CD1c-positive myeloid dendritic cell (primary cell): ENCODE measurements at regions not wholly inside any gene's neighbourhood (a gene's known extent, or its start where the extent isn't known, plus 50 kb on each side); places are given as distances from the start of the nearest gene placed in this dataset.

Experiments used
- DNase-seq: peaks from one replicate; pipeline ENCODE4 v3.0.0-alpha.2; 2016; ENCODE audit errors: extremely low spot score

GRCh38 chr11:105332171-105332570, 192.6 kb upstream of the CARD18 start:
- DNase-seq: no peak

DNA sequence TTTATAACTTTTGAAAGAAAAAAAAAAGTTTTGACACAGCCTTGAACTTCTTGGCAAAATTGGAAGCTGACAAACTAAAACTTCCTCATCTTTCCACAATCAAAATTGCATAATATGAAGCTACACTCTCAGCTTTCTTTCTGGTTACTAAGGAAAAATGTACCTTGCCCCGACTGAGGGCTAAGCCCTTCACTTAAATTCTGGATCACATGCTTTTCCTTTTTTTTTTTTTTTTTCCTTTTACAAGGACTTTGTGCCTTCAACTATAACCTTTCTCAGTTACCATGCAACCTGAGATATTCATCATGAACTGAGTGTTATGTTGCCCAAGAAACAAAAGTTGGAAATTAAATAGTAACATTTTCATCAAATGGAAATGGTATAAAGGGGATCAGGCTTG, 188.5 kb upstream of the CARD18 start:
- no peak for DNase-seq

GRCh38 chr11:105324156-105324555, 184.6 kb upstream of the CARD18 start:
- DNase-seq: no peak

DNA sequence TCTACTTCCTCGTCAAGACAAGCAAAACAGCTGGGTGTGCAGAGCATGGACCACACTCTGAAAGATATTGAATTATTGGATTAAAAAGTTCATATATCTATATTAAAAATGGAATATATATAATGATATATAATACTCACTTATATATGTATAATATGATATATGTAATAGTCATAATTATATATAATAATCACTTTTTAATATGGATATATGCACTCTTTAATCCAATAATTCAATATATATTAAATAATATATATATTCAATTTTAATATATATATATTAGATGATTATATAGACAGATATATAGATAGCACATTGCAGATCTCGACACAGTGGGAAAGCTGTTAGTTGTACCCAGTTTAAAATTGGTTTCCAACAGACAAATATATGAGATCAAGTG, 182.1 kb upstream of the CARD18 start:
- no peak for DNase-seq

DNA sequence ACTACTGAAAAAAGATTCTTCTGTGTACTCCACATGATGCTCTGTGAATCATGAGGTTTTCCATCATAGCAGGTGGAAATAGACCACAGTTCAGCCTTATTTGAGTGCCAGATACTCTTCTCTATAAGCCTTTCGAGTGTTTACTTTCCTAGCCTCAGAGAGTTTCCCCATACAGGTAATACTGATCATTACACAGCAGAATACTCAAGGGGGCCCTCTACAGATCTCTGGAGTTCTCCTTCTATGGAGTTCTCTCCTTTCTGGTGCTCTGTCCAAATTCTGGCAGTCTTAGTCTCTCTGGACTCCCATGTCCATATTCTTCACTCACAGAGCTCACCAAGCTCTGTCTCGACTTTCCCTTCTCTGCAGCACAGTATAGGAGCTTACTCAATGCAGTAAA, 175.7 kb upstream of the CARD18 start:
- no peak for DNase-seq

DNA sequence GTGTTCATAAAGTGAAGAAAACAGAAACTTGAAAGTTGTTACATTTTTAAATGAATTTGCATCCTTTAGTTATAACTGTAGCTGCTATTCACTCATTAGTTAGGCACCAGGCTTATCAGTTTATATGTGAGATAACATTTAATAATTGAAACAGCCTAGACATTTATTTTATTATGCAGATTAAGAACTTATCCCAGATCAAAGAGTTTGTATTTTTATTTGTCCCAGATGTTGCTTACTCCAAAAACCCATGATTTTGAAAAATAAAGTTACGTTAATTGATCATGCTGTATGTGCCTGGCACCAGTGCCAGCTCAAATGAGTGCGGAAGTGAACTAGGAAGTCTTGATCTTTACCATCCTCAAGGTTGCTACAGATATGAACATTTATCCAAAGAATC, 172.7 kb upstream of the CARD18 start:
- DNase-seq: no peak

- DNase-seq: no peak
These were observed 159.1 kb upstream of the CARD18 start for GRCh38 chr11:105298630-105299029.

- no peak for DNase-seq
These were observed 158.6 kb upstream of the CARD18 start for GRCh38 chr11:105298174-105298573.

DNA sequence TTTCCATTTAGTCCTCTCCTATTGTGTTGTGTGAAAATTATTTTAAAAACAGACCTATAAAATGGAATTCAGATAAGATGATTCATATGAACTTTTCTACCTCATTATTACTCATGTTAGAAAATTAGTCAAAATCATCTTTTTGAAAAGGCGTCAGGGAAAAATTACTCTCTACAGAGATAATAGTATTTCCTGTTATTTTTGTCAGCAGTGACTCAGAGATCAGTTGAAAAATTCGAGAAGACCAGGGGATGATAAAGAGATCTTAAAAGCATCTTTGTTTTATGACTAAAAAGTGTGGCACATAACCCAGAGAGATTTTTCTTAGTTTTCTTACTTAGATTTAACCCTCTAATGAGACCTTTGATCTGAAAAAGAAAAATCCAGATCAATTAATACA, 157.9 kb upstream of the CARD18 start:
- DNase-seq: no peak

DNA sequence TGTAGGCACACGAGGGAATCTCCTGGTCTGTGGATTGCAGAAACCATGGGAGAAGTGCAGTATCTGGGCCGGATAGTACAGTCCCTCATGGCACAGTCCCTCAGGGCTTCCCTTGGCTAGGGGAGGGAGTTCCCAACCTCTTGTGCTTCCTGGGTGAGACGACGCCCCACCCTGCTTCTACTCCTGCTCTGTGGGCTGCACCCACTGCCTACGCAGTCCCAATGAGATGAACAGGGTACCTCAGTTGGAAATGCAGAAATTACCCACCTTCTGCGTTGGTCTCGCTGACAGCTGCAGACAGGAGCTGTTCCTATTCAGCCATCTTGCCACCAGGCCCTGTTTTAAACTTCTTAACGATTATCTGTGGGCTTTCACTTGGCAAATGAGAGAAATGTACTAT, 157.2 kb upstream of the CARD18 start:
- DNase-seq: no peak

GRCh38 chr11:105296386-105296785, 156.8 kb upstream of the CARD18 start:
- DNase-seq: no peak

DNA sequence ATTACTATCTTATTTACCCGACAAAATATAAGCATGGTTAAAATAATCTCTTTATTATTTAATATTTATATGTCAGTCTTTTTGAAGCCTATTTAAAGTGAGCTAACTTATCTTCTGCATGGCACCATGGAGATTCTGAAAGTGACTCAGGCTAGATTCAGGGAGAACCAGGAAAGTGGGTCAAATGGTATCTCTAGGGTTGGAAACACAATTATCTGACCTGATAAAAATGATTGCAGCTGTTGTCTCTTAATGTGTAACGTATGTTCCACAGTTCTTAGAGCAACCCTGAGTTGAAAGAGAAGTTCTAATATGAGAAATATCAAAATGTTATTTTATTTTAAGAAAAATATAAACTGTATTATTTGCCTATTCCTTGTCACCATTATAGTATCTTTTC, 143.1 kb upstream of the CARD18 start:
- DNase-seq: no peak

GRCh38 chr11:105274631-105275030, 135.1 kb upstream of the CARD18 start:
- no peak for DNase-seq

DNA sequence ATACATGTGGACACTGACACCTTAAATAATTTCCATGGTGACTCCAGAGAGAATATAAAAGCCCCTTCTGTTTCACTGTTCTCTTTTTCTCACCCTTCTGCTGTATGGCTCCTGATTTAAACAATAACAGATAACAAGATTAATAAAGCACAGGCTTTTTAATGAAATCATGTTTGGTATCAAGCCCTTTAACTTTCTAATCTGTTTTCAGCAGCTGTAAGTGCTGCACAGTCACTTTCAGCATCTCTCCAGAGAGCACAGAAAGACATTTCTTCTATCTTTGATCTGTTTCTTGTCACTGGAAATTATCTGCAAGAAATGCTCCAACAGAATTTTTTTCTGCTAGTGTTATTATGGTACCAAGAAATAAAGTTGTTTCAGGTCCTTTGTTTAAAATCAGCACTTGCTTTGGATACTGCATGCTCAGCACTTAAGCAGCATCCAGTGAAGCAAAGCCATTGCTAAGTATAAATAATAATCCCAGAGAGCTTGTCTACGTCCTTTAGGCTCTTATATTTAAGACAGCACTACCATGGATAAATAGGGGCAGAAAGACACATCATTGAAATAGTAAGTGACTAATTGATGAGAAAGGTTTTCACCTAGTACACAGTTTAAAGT, 134.2 kb upstream of the CARD18 start:
- DNase-seq: no peak

- DNase-seq: no peak
These were observed 130.3 kb upstream of the CARD18 start for GRCh38 chr11:105269862-105270261.

DNA sequence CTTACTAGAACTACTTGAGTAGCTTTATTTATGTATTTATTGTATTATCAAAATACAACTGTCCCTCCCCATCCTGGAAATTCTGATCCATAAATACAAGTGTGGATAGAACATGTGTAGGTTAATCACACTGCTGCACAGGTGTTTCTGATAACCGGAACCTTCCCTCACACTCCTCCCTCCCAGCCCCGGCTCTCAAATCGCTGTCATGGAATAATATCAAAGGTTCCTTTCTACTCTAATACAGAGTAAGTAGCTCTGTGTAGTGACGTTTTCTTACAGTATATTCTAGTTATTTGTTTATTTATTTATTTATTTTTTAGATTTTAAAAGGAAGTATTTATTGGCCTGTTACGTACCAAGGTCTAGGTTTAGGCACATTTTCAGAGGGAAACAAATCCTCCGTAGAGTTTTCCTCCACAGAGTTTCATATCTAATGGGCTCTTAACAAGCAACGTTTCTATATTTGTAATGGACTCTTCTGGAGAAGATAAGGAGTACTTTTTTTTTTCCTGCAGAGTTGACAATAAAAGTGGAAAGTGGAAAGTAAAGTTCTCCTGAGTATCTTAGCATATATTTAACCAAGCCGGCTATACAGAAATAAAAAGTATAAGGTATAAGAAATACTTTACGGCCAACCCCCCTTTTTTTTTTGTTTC, 129.0 kb upstream of the CARD18 start:
- DNase-seq: no peak

GRCh38 chr11:105265845-105266244, 126.3 kb upstream of the CARD18 start:
- DNase-seq: no peak

DNA sequence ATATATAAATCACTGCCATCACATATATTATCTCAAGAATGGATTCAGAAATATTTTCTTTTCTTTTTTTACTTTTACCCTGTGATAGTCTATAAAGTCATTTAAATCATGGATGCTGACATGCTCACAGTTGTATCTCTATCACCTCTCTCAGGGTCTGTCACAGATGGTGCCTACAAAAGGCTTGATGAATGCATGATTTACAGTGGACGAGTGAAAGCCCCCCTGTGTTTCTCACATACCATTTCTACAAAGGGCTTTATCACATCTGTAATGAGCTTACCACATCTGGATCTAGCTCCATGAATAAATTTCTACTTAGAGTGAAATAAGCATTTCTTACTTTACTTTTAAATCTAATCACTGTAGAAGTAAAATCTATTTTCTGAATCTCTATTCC, 121.4 kb upstream of the CARD18 start:
- no peak for DNase-seq

- no peak for DNase-seq
These were observed 106.3 kb upstream of the CARD18 start for GRCh38 chr11:105245781-105246315.

- DNase-seq: peak; percentile 29
These were observed 104.7 kb upstream of the CARD18 start for GRCh38 chr11:105244160-105244825.

GRCh38 chr11:105241136-105241535, 101.6 kb upstream of the CARD18 start:
- DNase-seq: no peak

- DNase-seq: no peak
These were observed 97.1 kb upstream of the CARD18 start for GRCh38 chr11:105236664-105237063.

DNA sequence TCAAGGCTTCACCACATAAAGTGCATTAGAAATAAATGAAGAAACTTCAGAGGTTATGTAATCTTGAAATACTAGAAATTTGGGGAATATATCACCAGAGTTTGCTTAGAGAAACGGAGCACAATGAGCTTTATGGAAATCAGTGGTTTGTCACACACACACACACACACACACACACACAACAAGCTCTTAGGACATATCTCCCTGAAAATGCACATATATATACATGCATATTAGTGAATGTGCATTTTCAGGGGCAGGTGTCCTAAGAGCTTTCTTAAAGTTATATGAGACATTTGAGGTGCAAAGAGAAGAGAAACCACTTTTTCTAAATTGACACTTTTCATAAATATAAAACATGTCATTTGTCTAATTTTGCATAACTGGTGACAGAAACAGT, 93.7 kb upstream of the CARD18 start:
- DNase-seq: no peak
